ENCODE measurements at regions not wholly inside any gene's neighbourhood (a gene's known extent, or its start where the extent isn't known, plus 50 kb on each side); places are given as distances from the start of the nearest gene placed in this dataset.
A peak's percentile ranks its signal among the peaks of the same experiment; 100 is the strongest.

- DNase-seq (ENCODE audit: low spot score) (no peak), ATAC-seq (no peak)
- Mint-ChIP-seq H3K4me3 (no peak overlapping the region), H3K9me3 (peaks cover 41% of the 10 kb centered on the region), H3K27ac (no peak overlapping the region), H3K4me1 (no peaks in the 10 kb centered on the region), H3K27me3 (ENCODE audit: insufficient read depth, low read depth, poor library complexity) (peaks cover 4% of the 10 kb centered on the region), H3K36me3 (ENCODE audit: low read depth) (no peaks in the 10 kb centered on the region; the same call in 2 of the 3 replicates)
- Histone ChIP-seq H3K27ac (ENCODE audit: low read depth) (no peak overlapping the region), H3K9me2 (ENCODE audit: insufficient read depth) (0 out of 2 replicates have a peak, but pooled peaks cover 3% of the 10 kb centered on the region), H3K27me3 (ENCODE audit: insufficient read depth) (no peaks in the 10 kb centered on the region), H3K4me1 (ENCODE audit: insufficient read depth) (no peaks in the 10 kb centered on the region), H3K36me3 (ENCODE audit: insufficient read depth) (no peaks in the 10 kb centered on the region), H3K4me2 (no peak overlapping the region), H3F3A (replicated peaks; ENCODE audit: low read depth) (no peaks in the 10 kb centered on the region), H2AFZ (no peak overlapping the region), H3K79me2 (replicated peaks; ENCODE audit: insufficient read depth) (no peaks in the 10 kb centered on the region), H3K4me3 (no peak overlapping the region), H4K20me1 (replicated peaks; ENCODE audit: insufficient read depth) (no peaks in the 10 kb centered on the region)
- no peak for TF ChIP-seq CTCF (conservative IDR thresholded peaks at IDR 0.05; ENCODE audit: low read depth in 2 of 2)
- no peak for TF ChIP-seq NANOG (IDR thresholded peaks at IDR 0.05; ENCODE audit: borderline replicate concordance)
- no peak for TF ChIP-seq STAT1 (IDR thresholded peaks at IDR 0.05; ENCODE audit: unreplicated experiment)
- no peak for TF ChIP-seq REST (IDR thresholded peaks at IDR 0.05; ENCODE audit: unreplicated experiment)
- TF ChIP-seq JUNB (IDR thresholded peaks at IDR 0.05; ENCODE audit: unreplicated experiment): no peak
Observed at GRCh38 chr2:18005411-18005810, 126.9 kb downstream of the KCNS3 start.

DNA sequence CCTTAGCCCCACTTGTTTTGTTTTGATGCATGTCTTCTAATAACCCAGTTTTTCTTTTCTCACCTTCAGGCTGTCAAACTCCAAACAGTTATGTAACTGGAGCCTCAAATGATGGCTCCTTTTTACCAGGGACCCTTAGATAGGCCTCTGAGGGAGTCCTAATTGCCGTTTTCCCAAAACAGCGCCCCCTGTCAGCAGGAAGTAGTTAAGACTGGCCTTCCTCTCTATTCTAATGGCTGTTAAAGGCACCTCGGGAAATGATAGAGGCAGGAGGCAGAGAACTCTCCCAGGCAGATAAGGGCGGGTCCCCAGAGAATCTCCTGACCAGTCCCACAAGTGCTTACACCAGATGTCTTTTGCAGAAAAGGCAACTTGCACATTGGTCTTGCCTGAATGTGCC, 123.2 kb downstream of the KCNS3 start:
- Histone ChIP-seq H3K36me3 (ENCODE audit: insufficient read depth) (peaks cover 7% of the 10 kb centered on the region; the same call in 1 of the 2 replicates), H2AFZ (no peak overlapping the region), H4K20me1 (replicated peaks; ENCODE audit: insufficient read depth) (no peaks in the 10 kb centered on the region), H3K4me3 (no peak overlapping the region), H3F3A (replicated peaks; ENCODE audit: low read depth) (no peaks in the 10 kb centered on the region), H3K27ac (ENCODE audit: low read depth) (no peak overlapping the region), H3K9me2 (ENCODE audit: insufficient read depth) (0 out of 2 replicates have a peak, but pooled peaks cover 3% of the 10 kb centered on the region), H3K4me2 (no peak overlapping the region), H3K27me3 (ENCODE audit: insufficient read depth) (no peaks in the 10 kb centered on the region), H3K79me2 (replicated peaks; ENCODE audit: insufficient read depth) (no peaks in the 10 kb centered on the region), H3K4me1 (ENCODE audit: insufficient read depth) (no peaks in the 10 kb centered on the region)
- Mint-ChIP-seq H3K27ac (no peak overlapping the region), H3K36me3 (ENCODE audit: low read depth) (peaks cover 5% of the 10 kb centered on the region; the same call in 2 of the 3 replicates), H3K27me3 (ENCODE audit: insufficient read depth, low read depth, poor library complexity) (no peaks in the 10 kb centered on the region), H3K9me3 (peaks cover 46% of the 10 kb centered on the region), H3K4me3 (no peak overlapping the region), H3K4me1 (no peaks in the 10 kb centered on the region)
- peak; percentile 51 for DNase-seq (ENCODE audit: low spot score)
- no peak; the same call in 2 of the 3 replicates for ATAC-seq
- TF ChIP-seq CTCF (conservative IDR thresholded peaks at IDR 0.05; ENCODE audit: low read depth in 2 of 2) (peak; percentile 56 to 72), POLR2AphosphoS5 (IDR thresholded peaks at IDR 0.05; ENCODE audit: low read depth) (no peak), EZH2 (IDR thresholded peaks at IDR 0.05; ENCODE audit: low read depth, unreplicated experiment) (no peak)
